ENCODE measurements at regions not wholly inside any gene's neighbourhood (a gene's known extent, or its start where the extent isn't known, plus 50 kb on each side); places are given as distances from the start of the nearest gene placed in this dataset.
"Not testable (repeated sequence)": the region's sequence is repeated elsewhere in the genome, so short reads cannot be mapped to it uniquely, and the experiment has no call there.

- 76 to 89% (median 81%) methylated on average over 5 of the region's 5 CpGs for WGBS, 3 donors
- no peak overlapping the region for H3K4me3 ChIP-seq
- intact Hi-C loops (cut with DNase I): no loop called here
- no peaks in the 10 kb centered on the region for H3K4me1 ChIP-seq (ENCODE audit: insufficient read depth)
- no peaks in the 10 kb centered on the region for H3K9me3 ChIP-seq
- no peak overlapping the region for H3K27ac ChIP-seq
- H3K27me3 ChIP-seq: no peaks in the 10 kb centered on the region
- TF ChIP-seq POLR2A (IDR thresholded peaks at IDR 0.05): no peak
- DNase-seq: no peak
- no peaks in the 10 kb centered on the region for H3K36me3 ChIP-seq
Observed at GRCh38 chr10:80719935-80720334, 182.2 kb downstream of the SH2D4B start.

- intact Hi-C loops (cut with DNase I): no loop called here
- H3K27me3 ChIP-seq: no peaks in the 10 kb centered on the region
- H3K4me3 ChIP-seq: no peak overlapping the region
- 80 to 83% (median 81%) methylated on average over 3 of the region's 3 CpGs for WGBS, 3 donors
- no peaks in the 10 kb centered on the region for H3K36me3 ChIP-seq
- no peak overlapping the region for H3K27ac ChIP-seq
- no peaks in the 10 kb centered on the region for H3K4me1 ChIP-seq (ENCODE audit: insufficient read depth)
- TF ChIP-seq EP300 (IDR thresholded peaks at IDR 0.05) (no peak), POLR2A (IDR thresholded peaks at IDR 0.05) (no peak)
- TF ChIP-seq, protein P1, sequence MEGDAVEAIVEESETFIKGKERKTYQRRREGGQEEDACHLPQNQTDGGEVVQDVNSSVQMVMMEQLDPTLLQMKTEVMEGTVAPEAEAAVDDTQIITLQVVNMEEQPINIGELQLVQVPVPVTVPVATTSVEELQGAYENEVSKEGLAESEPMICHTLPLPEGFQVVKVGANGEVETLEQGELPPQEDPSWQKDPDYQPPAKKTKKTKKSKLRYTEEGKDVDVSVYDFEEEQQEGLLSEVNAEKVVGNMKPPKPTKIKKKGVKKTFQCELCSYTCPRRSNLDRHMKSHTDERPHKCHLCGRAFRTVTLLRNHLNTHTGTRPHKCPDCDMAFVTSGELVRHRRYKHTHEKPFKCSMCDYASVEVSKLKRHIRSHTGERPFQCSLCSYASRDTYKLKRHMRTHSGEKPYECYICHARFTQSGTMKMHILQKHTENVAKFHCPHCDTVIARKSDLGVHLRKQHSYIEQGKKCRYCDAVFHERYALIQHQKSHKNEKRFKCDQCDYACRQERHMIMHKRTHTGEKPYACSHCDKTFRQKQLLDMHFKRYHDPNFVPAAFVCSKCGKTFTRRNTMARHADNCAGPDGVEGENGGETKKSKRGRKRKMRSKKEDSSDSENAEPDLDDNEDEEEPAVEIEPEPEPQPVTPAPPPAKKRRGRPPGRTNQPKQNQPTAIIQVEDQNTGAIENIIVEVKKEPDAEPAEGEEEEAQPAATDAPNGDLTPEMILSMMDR (IDR thresholded peaks at IDR 0.05): no peak
- DNase-seq: no peak
- no peaks in the 10 kb centered on the region for H3K9me3 ChIP-seq
Observed at GRCh38 chr10:80720549-80720948, 182.8 kb downstream of the SH2D4B start.

DNA sequence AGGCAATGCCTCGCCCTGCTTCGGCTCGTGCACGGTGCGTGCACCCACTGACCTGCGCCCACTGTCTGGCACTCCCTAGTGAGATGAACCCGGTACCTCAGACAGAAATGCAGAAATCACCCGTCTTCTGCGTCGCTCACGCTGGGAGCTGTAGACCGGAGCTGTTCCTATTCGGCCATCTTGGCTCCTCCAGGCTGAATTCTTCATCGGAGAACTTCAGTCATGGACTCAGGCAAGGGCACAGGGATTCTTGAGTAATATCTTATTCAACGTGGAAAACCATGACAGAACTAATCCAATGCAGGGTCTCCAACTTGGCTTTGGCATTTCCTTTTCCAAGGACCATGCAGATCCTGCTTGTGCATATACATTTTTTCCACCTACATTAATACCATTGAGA, 190.7 kb downstream of the SH2D4B start:
- H3K9me3 ChIP-seq; H3K4me1 ChIP-seq (ENCODE audit: insufficient read depth); H3K4me3 ChIP-seq; DNase-seq; H3K36me3 ChIP-seq; intact Hi-C loops (cut with DNase I); H3K27me3 ChIP-seq; H3K27ac ChIP-seq: not testable (repeated sequence)
- 91 to 94% (median 93%) methylated on average over 10 to 15 of the region's 15 CpGs for WGBS, 3 donors

GRCh38 chr10:80729896-80730295, 192.2 kb downstream of the SH2D4B start:
- Histone ChIP-seq H3K9me3 (no peaks in the 10 kb centered on the region), H3K27me3 (no peaks in the 10 kb centered on the region), H3K4me1 (ENCODE audit: insufficient read depth) (no peaks in the 10 kb centered on the region), H3K4me3 (no peak overlapping the region), H3K27ac (no peak overlapping the region), H3K36me3 (no peaks in the 10 kb centered on the region)
- TF ChIP-seq, protein P1 (IDR thresholded peaks at IDR 0.05): no peak
- no peak for TF ChIP-seq EP300 (IDR thresholded peaks at IDR 0.05)
- no peak for TF ChIP-seq POLR2A (IDR thresholded peaks at IDR 0.05)
- intact Hi-C loops (cut with DNase I): no loop called here
- 61 to 84% (median 75%) methylated on average over 6 of the region's 6 CpGs for WGBS, 3 donors
- DNase-seq: no peak

DNA sequence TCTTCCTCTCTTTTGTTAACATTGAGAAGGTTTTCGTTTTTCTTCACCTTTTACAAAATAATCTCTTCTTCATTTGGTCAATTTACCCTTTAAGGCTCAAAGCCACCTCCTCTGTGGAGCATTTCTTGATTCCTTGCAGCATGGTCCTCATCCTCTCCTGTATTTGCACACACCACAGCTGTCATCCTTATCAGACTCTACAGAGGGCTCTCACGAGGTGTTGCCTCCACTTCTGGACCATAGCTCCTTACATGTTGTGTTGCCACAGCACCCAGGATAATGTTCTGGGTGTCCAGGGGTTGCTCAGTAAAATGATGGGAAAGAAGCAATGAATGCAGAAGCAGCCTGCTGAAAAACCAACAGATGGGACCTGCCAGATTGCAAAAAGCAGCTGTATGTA, 192.8 kb downstream of the SH2D4B start:
- no peak for DNase-seq
- Histone ChIP-seq H3K36me3 (no peaks in the 10 kb centered on the region), H3K4me3 (no peak overlapping the region), H3K27me3 (no peaks in the 10 kb centered on the region), H3K27ac (no peak overlapping the region), H3K9me3 (no peaks in the 10 kb centered on the region), H3K4me1 (ENCODE audit: insufficient read depth) (no peaks in the 10 kb centered on the region)
- TF ChIP-seq, protein P1 (IDR thresholded peaks at IDR 0.05): no peak
- TF ChIP-seq EP300 (IDR thresholded peaks at IDR 0.05): no peak
- no peak for TF ChIP-seq POLR2A (IDR thresholded peaks at IDR 0.05)
- WGBS, 3 donors: 21 to 38% (median 34%) methylated on average over 2 of the region's 2 CpGs
- intact Hi-C loops (cut with DNase I): no loop called here

GRCh38 chr10:80734589-80734988, 196.9 kb downstream of the SH2D4B start:
- no peaks in the 10 kb centered on the region for H3K4me1 ChIP-seq (ENCODE audit: insufficient read depth)
- no peaks in the 10 kb centered on the region for H3K27me3 ChIP-seq
- H3K27ac ChIP-seq: no peak overlapping the region
- intact Hi-C loops (cut with DNase I): no loop called here
- no peaks in the 10 kb centered on the region for H3K9me3 ChIP-seq
- H3K4me3 ChIP-seq: no peak overlapping the region
- H3K36me3 ChIP-seq: no peaks in the 10 kb centered on the region
- TF ChIP-seq POLR2A (IDR thresholded peaks at IDR 0.05) (no peak), EP300 (IDR thresholded peaks at IDR 0.05) (no peak)
- TF ChIP-seq, protein P1 (IDR thresholded peaks at IDR 0.05): no peak
- DNase-seq: no peak
